ENCODE measurements at regions not wholly inside any gene's neighbourhood (a gene's known extent, or its start where the extent isn't known, plus 50 kb on each side); places are given as distances from the start of the nearest gene placed in this dataset.
"Not testable (repeated sequence)": the region's sequence is repeated elsewhere in the genome, so short reads cannot be mapped to it uniquely, and the experiment has no call there.

DNA sequence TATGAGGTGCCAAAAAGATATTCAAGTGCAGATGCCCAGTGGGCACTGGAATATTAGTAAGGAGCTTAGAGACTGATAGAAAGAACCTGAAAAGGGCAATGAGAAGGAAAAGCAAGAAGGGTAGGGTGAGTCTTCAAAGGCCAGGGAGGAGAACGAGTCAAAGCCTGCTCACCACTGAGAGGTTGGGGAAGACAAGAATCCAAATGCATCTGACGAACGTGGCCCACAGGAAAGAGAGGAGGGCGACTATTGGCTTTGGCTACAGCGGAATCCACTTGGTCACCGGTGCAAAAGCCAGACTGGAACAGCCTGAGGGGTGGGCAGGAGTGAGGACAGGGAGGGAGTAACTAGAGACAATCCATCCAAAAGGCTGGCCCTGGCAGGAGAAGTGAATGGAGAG is 216.7 kb upstream of the KLF14 start:
- DNase-seq: no peak

GRCh38 chr7:130951303-130951975 is 217.4 kb upstream of the KLF14 start:
- no peak for DNase-seq

GRCh38 chr7:130951976-130952876 is 218.2 kb upstream of the KLF14 start:
- DNase-seq: no peak

DNA sequence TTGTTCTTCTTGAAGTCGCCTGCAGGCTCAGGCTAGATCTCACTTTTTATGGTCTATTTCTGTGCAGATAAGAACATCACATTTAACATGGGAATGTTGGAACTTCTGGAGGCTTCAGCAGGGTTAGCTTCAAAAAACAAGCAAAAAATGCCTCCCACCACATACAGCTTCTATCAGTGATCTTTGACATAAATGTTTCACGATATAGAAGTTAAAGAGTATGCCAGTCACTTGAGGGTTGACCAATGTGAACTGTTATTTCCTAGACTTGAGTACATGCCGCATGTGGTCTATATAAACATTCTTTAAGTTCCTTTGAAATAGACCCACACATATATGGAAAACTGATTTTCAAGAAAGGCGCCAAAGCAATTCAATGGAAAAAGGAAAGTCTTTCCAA is 219.2 kb upstream of the KLF14 start:
- DNase-seq: no peak

GRCh38 chr7:130954918-130955564 is 221.0 kb upstream of the KLF14 start:
- no peak for DNase-seq

DNA sequence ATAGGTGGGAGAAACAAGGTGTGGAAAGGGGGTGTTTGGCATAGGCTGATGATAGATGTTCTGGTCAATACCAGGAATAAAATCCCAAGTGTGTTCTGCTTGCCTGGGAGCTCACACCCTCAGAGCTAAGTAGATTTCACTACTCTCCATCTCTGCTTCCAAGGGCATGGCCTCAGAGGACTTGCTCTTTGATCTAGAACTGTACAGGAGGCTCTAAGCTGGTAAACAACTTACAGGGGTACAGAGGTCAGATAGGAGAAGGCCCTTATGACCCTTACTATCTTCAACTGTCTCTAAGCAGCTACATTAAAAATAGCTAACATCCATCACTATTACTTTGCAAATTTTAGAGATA is 221.5 kb upstream of the KLF14 start:
- no peak for DNase-seq

DNA sequence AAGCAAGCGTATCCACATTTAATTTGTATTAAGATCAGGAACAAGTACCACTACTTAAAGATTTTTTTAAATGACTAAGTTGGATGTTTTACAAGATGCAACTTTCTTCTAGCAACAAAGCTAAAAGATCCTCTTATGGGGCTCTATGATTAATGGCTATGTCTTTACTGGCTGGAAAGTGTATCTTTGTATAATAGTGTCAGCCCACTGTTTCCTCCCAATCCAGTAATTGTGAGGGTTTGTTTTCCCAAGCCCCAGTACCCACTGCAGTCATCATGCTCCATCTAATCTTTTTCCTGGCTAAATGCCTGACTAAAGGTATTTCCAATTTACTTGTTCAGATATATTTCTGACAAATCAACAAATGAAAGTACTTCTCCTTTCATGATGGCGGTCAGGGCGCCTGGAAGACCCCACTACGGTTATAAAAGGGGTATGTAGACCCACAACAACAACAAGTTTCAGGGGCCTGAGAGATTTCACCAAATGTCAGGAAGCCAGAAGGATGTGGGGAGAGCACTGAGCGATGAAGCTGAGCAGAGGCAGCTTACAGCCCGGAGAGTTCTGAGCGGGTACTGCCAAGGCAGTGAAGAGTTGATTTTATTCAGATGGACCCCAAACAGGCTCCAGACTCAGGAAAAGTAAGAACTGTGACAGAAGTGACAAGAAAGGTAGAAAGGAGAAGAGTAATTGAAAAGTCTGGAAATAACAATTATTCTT is 222.6 kb upstream of the KLF14 start:
- DNase-seq: no peak

- no peak for DNase-seq
Observed at GRCh38 chr7:130957137-130957513, 223.1 kb upstream of the KLF14 start.

- DNase-seq: not testable (repeated sequence)
Observed at GRCh38 chr7:130957722-130958435, 223.9 kb upstream of the KLF14 start.

DNA sequence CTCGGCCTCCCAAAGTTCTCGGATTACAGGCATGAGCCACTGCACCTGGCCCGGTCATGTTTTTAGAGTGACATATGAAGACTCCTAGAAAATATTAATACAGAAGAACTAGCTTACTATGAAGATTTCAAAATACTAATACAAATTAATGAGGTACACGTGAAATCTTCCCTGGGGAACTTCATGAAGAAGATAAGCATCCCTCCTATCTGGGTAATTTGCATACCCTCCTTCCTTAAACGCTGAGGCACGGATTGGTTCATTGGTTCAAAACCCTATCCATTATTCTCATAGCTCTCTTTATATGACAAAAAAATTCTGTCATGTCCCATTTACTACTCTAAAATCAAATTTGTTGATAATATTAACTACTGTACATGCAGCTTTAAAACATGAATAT is 224.8 kb upstream of the KLF14 start:
- DNase-seq: no peak

DNA sequence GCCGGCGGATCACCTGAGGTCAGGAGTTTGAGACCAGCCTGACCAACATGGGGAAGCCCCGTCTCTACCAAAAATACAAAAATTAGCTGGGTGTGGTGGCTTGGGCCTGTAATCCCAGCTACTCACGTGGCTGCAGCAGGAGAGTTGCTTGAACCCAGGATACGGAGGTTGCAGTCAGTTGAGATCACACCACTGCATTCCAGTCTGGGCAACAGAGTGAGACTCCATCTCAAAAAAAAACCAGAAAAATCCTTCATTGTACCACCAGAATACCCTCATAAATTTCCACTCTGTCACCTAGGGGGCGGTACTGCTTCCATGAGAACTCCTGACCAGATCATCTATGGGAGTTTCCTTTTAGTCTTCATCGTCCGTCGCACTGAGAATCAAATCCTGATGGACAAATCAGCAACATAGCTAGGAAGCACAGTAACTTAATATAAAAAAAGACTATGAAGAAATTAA is 225.8 kb upstream of the KLF14 start:
- no peak for DNase-seq

DNA sequence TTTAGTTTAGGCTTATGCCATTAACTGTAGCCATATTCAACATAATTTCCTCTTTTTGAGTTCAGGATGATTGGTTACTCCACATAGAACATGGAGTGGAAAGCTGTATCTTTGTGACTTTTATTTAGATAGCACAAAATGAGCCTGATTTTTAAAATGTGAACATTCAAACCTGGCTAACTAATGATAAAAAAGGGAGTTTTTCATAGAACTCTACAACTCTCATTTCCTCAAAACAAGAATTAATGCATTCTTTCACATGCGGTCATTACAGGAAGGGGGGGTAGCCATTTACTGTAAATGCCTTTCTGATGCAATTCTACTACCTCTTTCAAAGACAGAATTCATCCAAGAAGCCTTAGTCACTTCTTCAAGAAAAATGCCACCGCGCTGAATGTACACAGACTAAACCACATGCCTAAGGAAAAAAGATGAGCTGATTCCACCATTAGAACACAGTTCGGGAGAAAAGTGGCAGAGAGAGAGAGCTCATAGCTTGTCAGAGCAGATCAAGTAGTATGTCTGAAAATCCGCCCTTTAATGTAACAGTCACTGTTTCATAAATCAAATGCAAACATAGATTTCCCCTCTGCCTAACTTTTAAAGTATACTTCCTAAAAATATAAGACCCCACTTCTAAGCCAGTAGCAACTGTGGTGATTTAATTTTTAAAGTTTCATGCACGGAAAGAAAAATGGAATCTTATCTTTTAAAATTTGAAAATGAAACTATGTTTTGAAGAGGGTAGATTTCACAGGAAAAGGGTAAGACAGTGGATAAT is 226.4 kb upstream of the KLF14 start:
- DNase-seq: no peak

GRCh38 chr7:130961128-130961601 is 227.2 kb upstream of the KLF14 start:
- DNase-seq: no peak

DNA sequence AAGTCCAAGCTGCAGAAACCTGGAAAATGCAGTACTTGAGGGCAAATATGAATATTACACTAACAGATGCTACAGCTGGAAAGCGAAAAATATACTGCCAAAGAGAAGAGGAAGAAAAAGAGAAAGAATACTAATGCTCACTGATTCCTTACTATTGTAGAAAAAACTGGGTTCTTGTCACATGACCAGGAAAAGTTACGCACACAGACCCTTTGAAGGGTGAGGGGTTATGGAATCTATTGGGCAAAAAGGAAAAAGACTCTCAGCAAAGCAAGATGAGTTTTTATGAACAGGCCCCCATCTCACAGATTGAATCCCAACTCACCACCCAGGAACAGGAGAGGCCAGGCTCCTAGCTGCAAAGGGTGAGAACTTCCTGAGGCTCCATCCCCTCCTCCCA is 228.1 kb upstream of the KLF14 start:
- no peak for DNase-seq

DNA sequence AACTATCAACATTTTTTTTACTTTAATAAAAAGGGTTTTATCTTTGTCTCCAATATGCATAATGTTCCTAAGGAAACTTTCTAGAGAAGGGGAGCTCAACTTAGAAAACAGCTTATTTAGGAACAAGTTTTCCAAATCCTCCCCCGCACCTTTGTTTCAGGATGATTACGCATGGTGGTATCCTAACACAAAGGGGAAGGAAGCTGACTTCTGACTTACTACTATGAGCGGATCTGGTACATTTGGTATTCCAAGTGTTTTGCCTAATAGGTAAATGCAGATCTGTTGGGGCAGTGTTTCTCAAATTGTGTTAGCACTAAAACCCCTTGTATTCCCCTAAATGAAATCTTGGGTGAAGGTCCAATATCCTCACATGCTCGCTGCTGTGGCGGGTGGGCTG is 229.3 kb upstream of the KLF14 start:
- DNase-seq: no peak

GRCh38 chr7:130965515-130965914 is 231.5 kb upstream of the KLF14 start:
- no peak for DNase-seq

DNA sequence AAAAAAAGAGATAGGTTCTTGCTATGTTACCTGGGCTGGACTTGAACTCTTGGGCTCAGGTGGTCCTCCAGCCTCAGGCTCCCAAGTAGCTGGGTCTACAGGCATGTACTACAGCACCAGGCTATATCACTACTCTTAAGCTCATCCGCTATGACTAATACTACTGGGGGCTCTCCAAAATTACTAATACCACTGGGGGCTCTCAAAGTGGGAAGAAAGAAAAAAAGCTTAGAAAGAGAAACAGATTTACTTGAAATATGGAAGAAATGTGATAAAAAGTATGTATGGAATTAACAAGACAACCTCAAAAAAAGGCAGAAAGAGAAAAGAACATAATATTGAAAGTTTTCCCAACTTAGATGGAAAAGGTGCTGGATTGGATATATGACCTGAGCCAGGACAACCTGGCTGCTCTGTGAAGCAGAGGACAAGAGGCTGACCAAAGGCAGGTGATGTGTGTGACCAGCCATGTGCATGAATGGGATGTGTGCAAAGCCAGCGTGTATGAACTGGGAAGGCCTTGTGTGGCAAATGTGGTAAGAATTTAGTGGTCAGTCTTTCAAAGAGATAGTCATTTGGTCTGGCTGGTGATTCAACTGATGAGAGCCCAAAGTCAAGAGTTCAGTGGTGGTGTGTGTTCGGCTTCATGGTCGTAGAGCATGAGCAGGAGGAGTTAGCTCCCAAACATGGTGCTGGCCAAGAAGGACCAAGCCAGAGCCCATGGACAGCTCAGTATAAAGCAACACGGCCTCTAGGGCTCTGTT is 232.4 kb upstream of the KLF14 start:
- no peak for DNase-seq

- no peak for DNase-seq
Observed at GRCh38 chr7:130970196-130970595, 236.2 kb upstream of the KLF14 start.

- no peak for DNase-seq
Observed at GRCh38 chr7:130970696-130971095, 236.7 kb upstream of the KLF14 start.

DNA sequence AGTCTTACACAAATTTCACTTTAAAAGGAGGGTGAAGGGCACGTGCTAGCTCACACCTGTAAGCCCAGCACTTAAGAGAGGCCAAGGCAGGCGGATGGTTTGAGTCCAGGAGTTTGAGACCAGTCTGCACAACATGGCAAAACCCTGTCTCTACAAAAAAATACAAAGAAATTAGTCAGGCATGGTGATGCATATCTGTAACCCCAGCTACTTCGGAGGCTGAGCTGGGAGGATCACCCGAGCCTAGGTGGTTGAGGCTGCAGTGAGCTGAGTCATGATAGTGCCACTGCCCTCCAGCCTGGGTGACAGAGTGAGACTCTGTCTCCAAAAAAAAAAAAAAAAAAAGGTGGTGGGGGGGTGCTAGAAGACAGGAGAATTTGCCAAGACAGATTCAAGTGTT is 237.3 kb upstream of the KLF14 start:
- no peak for DNase-seq

- no peak for DNase-seq
Observed at GRCh38 chr7:130972201-130972600, 238.2 kb upstream of the KLF14 start.
